ENCODE measurements at regions not wholly inside any gene's neighbourhood (a gene's known extent, or its start where the extent isn't known, plus 50 kb on each side); places are given as distances from the start of the nearest gene placed in this dataset.
A peak's percentile ranks its signal among the peaks of the same experiment; 100 is the strongest.
"Not testable (repeated sequence)": the region's sequence is repeated elsewhere in the genome, so short reads cannot be mapped to it uniquely, and the experiment has no call there.

- Mint-ChIP-seq H3K36me3 (no peaks in the 10 kb centered on the region), H3K4me3 (no peak overlapping the region), H3K27ac (no peak overlapping the region), H3K4me1 (peaks cover 12 to 26% of the 10 kb centered on the region in 2 donors), H3K27me3 (peaks cover 0 to 9% of the 10 kb centered on the region in 2 donors), H3K9me3 (peaks cover 3 to 4% of the 10 kb centered on the region in 2 donors)
- ATAC-seq (replicated peaks) (no peak), DNase-seq (no peak)
Measured at GRCh38 chr22:49664891-49665290, 162.8 kb downstream of the BRD1 start.

- H3K4me3 Mint-ChIP-seq, result no peak overlapping the region
- no peak overlapping the region for H3K27ac Mint-ChIP-seq
- DNase-seq (no peak), ATAC-seq (replicated peaks) (no peak)
- H3K36me3 Mint-ChIP-seq, result no peaks in the 10 kb centered on the region
- H3K27me3 Mint-ChIP-seq, result peaks cover 0 to 8% of the 10 kb centered on the region in 2 donors
- peaks cover 3 to 4% of the 10 kb centered on the region in 2 donors for H3K9me3 Mint-ChIP-seq
- peaks cover 12 to 26% of the 10 kb centered on the region in 2 donors for H3K4me1 Mint-ChIP-seq
Measured at GRCh38 chr22:49664371-49664881, 163.2 kb downstream of the BRD1 start.

GRCh38 chr22:49663823-49664222, 163.8 kb downstream of the BRD1 start:
- Mint-ChIP-seq H3K27me3 (peaks cover 0 to 2% of the 10 kb centered on the region in 2 donors), H3K27ac (no peak overlapping the region), H3K9me3 (peaks cover 0 to under 1% of the 10 kb centered on the region in 2 donors), H3K4me1 (peaks cover 12 to 23% of the 10 kb centered on the region in 2 donors), H3K4me3 (no peak overlapping the region), H3K36me3 (no peaks in the 10 kb centered on the region)
- ATAC-seq (replicated peaks) (no peak), DNase-seq (no peak)

GRCh38 chr22:49663311-49663711, 164.4 kb downstream of the BRD1 start:
- ATAC-seq (replicated peaks) (no peak), DNase-seq (no peak)
- Mint-ChIP-seq H3K9me3 (no peaks in the 10 kb centered on the region), H3K27me3 (no peaks in the 10 kb centered on the region), H3K4me3 (no peak overlapping the region), H3K36me3 (peaks cover 0 to 2% of the 10 kb centered on the region in 2 donors), H3K27ac (no peak overlapping the region), H3K4me1 (peaks cover 16 to 26% of the 10 kb centered on the region in 2 donors)

GRCh38 chr22:49662681-49663080, 165.0 kb downstream of the BRD1 start:
- Mint-ChIP-seq H3K36me3 (peaks cover 0 to 5% of the 10 kb centered on the region in 2 donors), H3K27ac (no peak overlapping the region), H3K4me3 (no peak overlapping the region), H3K9me3 (peaks cover 0 to 2% of the 10 kb centered on the region in 2 donors), H3K27me3 (no peaks in the 10 kb centered on the region), H3K4me1 (peaks cover 22 to 32% of the 10 kb centered on the region in 2 donors)
- ATAC-seq (replicated peaks), result no peak
- DNase-seq, result no peak

- DNase-seq (peak; percentile 59), ATAC-seq (replicated peaks) (peak; percentile 52 to 76)
- Mint-ChIP-seq H3K4me1 (peaks cover 25 to 29% of the 10 kb centered on the region in 2 donors), H3K27ac (peak overlapping the region; percentile 88), H3K36me3 (peaks cover 5 to 8% of the 10 kb centered on the region in 2 donors), H3K27me3 (no peaks in the 10 kb centered on the region), H3K4me3 (peak overlapping the region in 1 of 2 donors; percentile 60), H3K9me3 (peaks cover 0 to 2% of the 10 kb centered on the region in 2 donors)
Measured at GRCh38 chr22:49660794-49661781, 166.6 kb downstream of the BRD1 start.

- Mint-ChIP-seq H3K4me3 (no peak overlapping the region), H3K27ac (no peak overlapping the region), H3K9me3 (peaks cover 0 to 2% of the 10 kb centered on the region in 2 donors), H3K27me3 (no peaks in the 10 kb centered on the region), H3K4me1 (peaks cover 30 to 34% of the 10 kb centered on the region in 2 donors), H3K36me3 (peaks cover 9 to 10% of the 10 kb centered on the region in 2 donors)
- DNase-seq (no peak), ATAC-seq (replicated peaks) (no peak)
Measured at GRCh38 chr22:49660321-49660720, 167.4 kb downstream of the BRD1 start.

- Mint-ChIP-seq H3K4me1 (peaks cover 31 to 38% of the 10 kb centered on the region in 2 donors), H3K4me3 (no peak overlapping the region), H3K36me3 (peaks cover 10 to 11% of the 10 kb centered on the region in 2 donors), H3K27ac (no peak overlapping the region), H3K27me3 (no peaks in the 10 kb centered on the region), H3K9me3 (peaks cover 0 to 2% of the 10 kb centered on the region in 2 donors)
- no peak for ATAC-seq (replicated peaks)
- DNase-seq, result no peak
Measured at GRCh38 chr22:49659924-49660315, 167.8 kb downstream of the BRD1 start.

- H3K27me3 Mint-ChIP-seq, result no peaks in the 10 kb centered on the region
- no peak overlapping the region for H3K4me3 Mint-ChIP-seq
- peaks cover 10 to 11% of the 10 kb centered on the region in 2 donors for H3K36me3 Mint-ChIP-seq
- peaks cover 0 to 2% of the 10 kb centered on the region in 2 donors for H3K9me3 Mint-ChIP-seq
- H3K4me1 Mint-ChIP-seq, result peaks cover 34 to 41% of the 10 kb centered on the region in 2 donors
- DNase-seq, result no peak
- no peak for ATAC-seq (replicated peaks)
- no peak overlapping the region for H3K27ac Mint-ChIP-seq
Measured at GRCh38 chr22:49659281-49659923, 168.3 kb downstream of the BRD1 start.

GRCh38 chr22:49658902-49659280, 168.8 kb downstream of the BRD1 start:
- ATAC-seq (replicated peaks) (no peak), DNase-seq (no peak)
- H3K27me3 Mint-ChIP-seq, result no peaks in the 10 kb centered on the region
- H3K9me3 Mint-ChIP-seq, result peaks cover 0 to 2% of the 10 kb centered on the region in 2 donors
- peaks cover 34 to 41% of the 10 kb centered on the region in 2 donors for H3K4me1 Mint-ChIP-seq
- H3K4me3 Mint-ChIP-seq, result no peak overlapping the region
- H3K27ac Mint-ChIP-seq, result peak overlapping the region; percentile 84
- peaks cover 10 to 14% of the 10 kb centered on the region in 2 donors for H3K36me3 Mint-ChIP-seq

GRCh38 chr22:49657974-49658590, 169.6 kb downstream of the BRD1 start:
- ATAC-seq (replicated peaks), result no peak
- H3K4me1 Mint-ChIP-seq, result peaks cover 34 to 41% of the 10 kb centered on the region in 2 donors

GRCh38 chr22:49657275-49657973, 170.2 kb downstream of the BRD1 start:
- peak overlapping the region; percentile 91 for H3K27ac Mint-ChIP-seq
- ATAC-seq (replicated peaks) (peak; percentile 73 to 84), DNase-seq (peak; percentile 83)
- H3K4me1 Mint-ChIP-seq, result peaks cover 36 to 41% of the 10 kb centered on the region in 2 donors
- H3K9me3 Mint-ChIP-seq, result peaks cover 0 to 2% of the 10 kb centered on the region in 2 donors
- H3K27me3 Mint-ChIP-seq, result no peaks in the 10 kb centered on the region
- peaks cover 10 to 19% of the 10 kb centered on the region in 2 donors for H3K36me3 Mint-ChIP-seq
- H3K4me3 Mint-ChIP-seq, result peak overlapping the region; percentile 92 to 95

More at GRCh38 chr22:49657974-49658590, 169.6 kb downstream of the BRD1 start:
- Mint-ChIP-seq H3K27me3 (no peaks in the 10 kb centered on the region), H3K4me3 (peak overlapping the region; percentile 92 to 95), H3K36me3 (peaks cover 10 to 16% of the 10 kb centered on the region in 2 donors), H3K27ac (peak overlapping the region; percentile 91), H3K9me3 (peaks cover 0 to 2% of the 10 kb centered on the region in 2 donors)
- no peak for DNase-seq

- DNase-seq, result peak; percentile 31
- Mint-ChIP-seq H3K4me3 (peak overlapping the region; percentile 92 to 95), H3K27ac (peak overlapping the region; percentile 91), H3K4me1 (peaks cover 36 to 41% of the 10 kb centered on the region in 2 donors), H3K36me3 (peaks cover 13 to 24% of the 10 kb centered on the region in 2 donors)
- peak; percentile 21 to 35 for ATAC-seq (replicated peaks)
- not testable (repeated sequence) for H3K9me3 Mint-ChIP-seq, H3K27me3 Mint-ChIP-seq
Measured at GRCh38 chr22:49656883-49657274, 170.8 kb downstream of the BRD1 start.
